Activated CD4-positive, alpha-beta T cell treated with anti-CD3 and anti-CD28 coated beads for 36 hours (primary cell): ENCODE measurements at regions not wholly inside any gene's neighbourhood (a gene's known extent, or its start where the extent isn't known, plus 50 kb on each side); places are given as distances from the start of the nearest gene placed in this dataset.

Experiments
- ATAC-seq: fragments of 200-7000 bp; cut with Tn5 transposase; one replicate; pipeline ENCODE4 v1.10.0; 2021; ENCODE audit warnings: mild to moderate bottlenecking, moderate library complexity
- CTCF ChIA-PET: fragments of 350-600 bp; sonication (Branson Sonifier 250); formaldehyde crosslinking; loops from one replicate; lab custom pipeline; 2021; ENCODE audit warnings: antibody characterized with exemption; lab: Charles Lee
- POLR2A ChIA-PET: fragments of 350-600 bp; sonication (Branson Sonifier 250); formaldehyde crosslinking; loops from one replicate; lab custom pipeline; 2021; ENCODE audit warnings: antibody characterized with exemption, inconsistent platforms; lab: Charles Lee
- DNase-seq: peaks from one replicate; pipeline ENCODE4 v3.0.0-alpha.2; 2020
- H3K27ac Mint-ChIP-seq: one replicate; pipeline ENCODE4 v1.8.0; 2021; ENCODE audit warnings: mixed read lengths
- H3K27me3 Mint-ChIP-seq: one replicate; pipeline ENCODE4 v1.8.0; 2021; ENCODE audit warnings: mixed read lengths
- H3K36me3 Mint-ChIP-seq: one replicate; pipeline ENCODE4 v1.8.0; 2021; ENCODE audit warnings: low read depth, mixed read lengths
- H3K4me1 Mint-ChIP-seq: one replicate; pipeline ENCODE4 v1.8.0; 2021; ENCODE audit warnings: mixed read lengths
- H3K4me3 Mint-ChIP-seq: one replicate; pipeline ENCODE4 v1.8.0; 2021; ENCODE audit warnings: mild to moderate bottlenecking, moderate library complexity, mixed read lengths
- H3K9me3 Mint-ChIP-seq: one replicate; pipeline ENCODE4 v1.8.0; 2021; ENCODE audit warnings: low read depth, mixed read lengths
- intact Hi-C, 2 experiments: fragments of 100-400 bp; cut with DNase I in 1 of 2; cut with micrococcal nuclease in 1 of 2; formaldehyde crosslinking; loops; one replicate each; pipeline versions ENCODE4 v1.14.2 to v1.15.1; 2022 to 2024; cut with DNase I, micrococcal nuclease

DNA sequence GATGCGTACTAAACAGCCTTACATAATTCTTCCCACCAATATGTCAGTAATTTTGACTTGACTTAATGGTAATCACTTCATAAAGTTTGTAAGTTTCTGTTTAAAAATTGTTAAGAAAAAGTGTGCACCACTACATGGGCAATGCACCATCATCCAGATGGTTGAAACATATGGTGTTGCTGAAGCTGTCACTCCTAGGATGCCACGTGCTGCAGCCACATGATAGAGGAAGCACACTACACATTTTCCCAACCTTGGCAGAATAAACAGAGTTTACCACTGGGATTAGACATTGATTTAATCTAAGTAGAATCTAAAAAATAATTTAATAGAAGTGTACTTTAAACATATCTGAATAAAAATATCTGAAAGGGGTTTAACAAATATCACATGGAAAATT lies 1209.9 kb downstream of the NSUN3 start:
- no peak for ATAC-seq
- intact Hi-C loops, result no loop called here
- no peaks in the 10 kb centered on the region for H3K4me1 Mint-ChIP-seq
- no peak overlapping the region for H3K4me3 Mint-ChIP-seq
- CTCF ChIA-PET, result no interaction called here
- H3K27ac Mint-ChIP-seq, result no peak overlapping the region
- no peaks in the 10 kb centered on the region for H3K27me3 Mint-ChIP-seq
- H3K9me3 Mint-ChIP-seq, result peaks cover 5% of the 10 kb centered on the region
- DNase-seq, result no peak
- no peaks in the 10 kb centered on the region for H3K36me3 Mint-ChIP-seq
- POLR2A ChIA-PET, result no interaction called here

DNA sequence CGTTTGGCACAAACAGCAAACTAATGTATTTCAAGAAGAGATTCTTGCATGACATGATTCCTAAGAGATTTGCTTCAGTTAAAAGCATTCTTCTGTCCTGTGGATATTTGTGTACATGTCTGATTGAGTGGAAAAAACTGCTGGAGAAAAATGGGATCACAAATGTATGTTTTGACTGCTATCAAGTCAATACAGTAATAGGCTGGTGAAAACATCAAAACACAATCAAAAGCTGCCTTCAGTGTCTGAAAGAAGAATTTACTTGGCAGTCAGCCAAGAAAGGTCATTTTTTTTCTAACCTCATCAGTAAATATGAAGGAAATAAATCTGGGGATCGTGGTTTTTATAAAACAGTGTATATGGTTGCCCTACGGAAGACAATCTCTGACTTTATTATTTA lies 1214.8 kb downstream of the NSUN3 start:
- no peak for DNase-seq
- Mint-ChIP-seq H3K27me3 (no peaks in the 10 kb centered on the region), H3K9me3 (no peaks in the 10 kb centered on the region), H3K36me3 (no peaks in the 10 kb centered on the region), H3K4me3 (no peak overlapping the region), H3K4me1 (no peaks in the 10 kb centered on the region), H3K27ac (no peak overlapping the region)
- POLR2A ChIA-PET, result no interaction called here
- ATAC-seq, result no peak
- CTCF ChIA-PET, result no interaction called here
- intact Hi-C loops, result no loop called here

DNA sequence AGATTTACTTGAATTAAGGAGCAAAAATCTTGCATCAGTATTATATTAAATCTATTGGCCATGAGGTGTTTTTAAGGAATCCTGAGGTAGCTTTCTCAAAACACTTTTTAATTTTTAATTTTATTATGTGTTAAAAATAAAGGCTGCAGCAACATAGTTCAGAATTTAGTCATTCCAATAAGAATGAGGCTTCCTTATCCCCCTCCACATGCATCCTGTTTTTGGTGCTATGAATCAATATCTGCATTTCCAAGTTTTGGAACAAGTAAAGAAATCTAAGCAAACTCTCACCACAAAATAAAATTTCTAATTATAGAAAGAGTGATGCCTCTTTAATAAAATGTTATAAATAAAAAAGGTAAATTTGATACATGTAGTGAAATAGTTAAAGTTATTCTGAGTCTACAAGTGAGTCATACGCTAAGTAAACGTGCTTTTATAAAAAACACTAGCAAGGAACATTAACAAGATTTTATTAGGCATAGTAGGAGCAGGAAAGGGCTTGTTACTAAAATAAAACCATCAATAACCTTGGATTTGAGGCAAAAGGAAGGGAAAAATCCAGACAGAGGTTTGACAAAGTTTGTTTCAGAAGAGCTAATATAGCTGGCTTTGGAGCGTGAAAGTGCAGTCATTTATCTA lies 1218.0 kb downstream of the NSUN3 start:
- H3K27me3 Mint-ChIP-seq, result no peaks in the 10 kb centered on the region
- H3K4me3 Mint-ChIP-seq, result no peak overlapping the region
- intact Hi-C loops, result no loop called here
- no peaks in the 10 kb centered on the region for H3K9me3 Mint-ChIP-seq
- no peaks in the 10 kb centered on the region for H3K36me3 Mint-ChIP-seq
- ChIA-PET CTCF (no interaction called here), POLR2A (no interaction called here)
- H3K4me1 Mint-ChIP-seq, result no peaks in the 10 kb centered on the region
- no peak overlapping the region for H3K27ac Mint-ChIP-seq
- ATAC-seq (no peak), DNase-seq (no peak)

DNA sequence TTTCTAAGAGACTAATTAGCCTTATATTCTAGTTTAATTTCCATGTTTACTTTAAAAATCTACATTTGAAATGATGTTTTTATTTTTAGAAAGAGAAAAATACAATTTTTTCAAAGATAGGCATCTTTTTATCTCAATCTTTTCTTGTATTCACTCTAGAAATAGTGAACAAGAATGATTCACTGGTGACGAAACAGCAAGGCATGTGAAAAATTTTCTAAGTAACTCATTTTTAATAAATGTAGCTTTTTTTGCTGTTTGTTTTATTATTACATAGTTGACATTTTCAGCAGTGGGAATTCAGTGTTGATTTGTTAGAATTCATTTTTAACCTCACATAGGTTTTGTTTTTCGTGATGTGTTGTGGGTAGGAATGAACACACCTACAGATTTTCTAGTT lies 1226.4 kb downstream of the NSUN3 start:
- Mint-ChIP-seq H3K9me3 (peaks cover 10% of the 10 kb centered on the region), H3K4me1 (no peaks in the 10 kb centered on the region), H3K36me3 (no peaks in the 10 kb centered on the region), H3K27me3 (no peaks in the 10 kb centered on the region), H3K27ac (no peak overlapping the region), H3K4me3 (no peak overlapping the region)
- intact Hi-C loops, result no loop called here
- ChIA-PET POLR2A (no interaction called here), CTCF (interaction anchor here (0.6 kb wide), 1 partner anchor 198 kb away, joined by 3 read pairs; no protein-coding TSS in a partner anchor)
- DNase-seq (no peak), ATAC-seq (no peak)

DNA sequence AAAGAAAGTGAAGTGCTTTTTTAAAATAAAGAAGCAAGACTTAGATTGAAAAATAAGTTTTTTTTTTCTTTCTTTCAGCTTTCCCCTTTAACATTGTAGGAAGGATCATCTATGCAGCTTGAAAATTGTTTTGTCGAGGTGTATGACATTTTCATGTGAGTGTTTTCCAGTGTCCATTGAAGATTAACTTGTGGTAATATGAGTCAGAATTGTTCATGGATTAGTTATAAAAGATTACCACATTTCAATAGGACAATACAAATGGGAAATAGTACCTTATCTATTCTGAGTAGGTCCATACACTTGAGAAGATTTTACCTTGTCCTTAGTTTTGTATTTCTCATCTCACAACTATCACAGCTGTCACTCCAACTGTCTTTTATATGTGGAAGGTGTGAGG lies 1234.7 kb downstream of the NSUN3 start:
- no peaks in the 10 kb centered on the region for H3K36me3 Mint-ChIP-seq
- H3K4me1 Mint-ChIP-seq, result no peaks in the 10 kb centered on the region
- H3K27me3 Mint-ChIP-seq, result no peaks in the 10 kb centered on the region
- DNase-seq (no peak), ATAC-seq (no peak)
- ChIA-PET CTCF (no interaction called here), POLR2A (no interaction called here)
- no peak overlapping the region for H3K4me3 Mint-ChIP-seq
- H3K9me3 Mint-ChIP-seq, result peaks cover 7% of the 10 kb centered on the region
- no peak overlapping the region for H3K27ac Mint-ChIP-seq
- intact Hi-C loops, result no loop called here

DNA sequence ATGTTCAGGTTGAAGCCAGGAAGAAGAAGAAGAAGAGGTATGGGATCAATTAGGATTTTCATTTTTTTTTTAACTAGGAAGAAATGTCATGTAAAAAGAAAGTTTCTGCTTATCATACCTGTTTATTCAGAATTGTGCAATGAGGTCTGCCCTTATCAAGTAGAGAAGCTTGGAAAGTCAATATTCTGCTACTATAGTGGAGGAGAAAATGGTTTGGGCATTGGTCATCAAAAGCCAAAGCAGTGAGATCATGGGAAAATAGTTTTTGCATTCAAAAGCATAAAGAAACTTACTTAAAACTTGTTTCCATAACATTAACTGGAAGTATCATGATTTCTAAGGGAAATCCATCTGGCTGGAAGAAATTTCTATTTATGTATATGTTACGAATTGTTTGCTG lies 1239.2 kb downstream of the NSUN3 start:
- no peaks in the 10 kb centered on the region for H3K4me1 Mint-ChIP-seq
- ATAC-seq (no peak), DNase-seq (no peak)
- POLR2A ChIA-PET, result no interaction called here
- H3K4me3 Mint-ChIP-seq, result no peak overlapping the region
- CTCF ChIA-PET, result no interaction called here
- intact Hi-C loops, result no loop called here
- no peak overlapping the region for H3K27ac Mint-ChIP-seq
- H3K36me3 Mint-ChIP-seq, result no peaks in the 10 kb centered on the region
- H3K9me3 Mint-ChIP-seq, result peaks cover 1% of the 10 kb centered on the region
- H3K27me3 Mint-ChIP-seq, result no peaks in the 10 kb centered on the region

DNA sequence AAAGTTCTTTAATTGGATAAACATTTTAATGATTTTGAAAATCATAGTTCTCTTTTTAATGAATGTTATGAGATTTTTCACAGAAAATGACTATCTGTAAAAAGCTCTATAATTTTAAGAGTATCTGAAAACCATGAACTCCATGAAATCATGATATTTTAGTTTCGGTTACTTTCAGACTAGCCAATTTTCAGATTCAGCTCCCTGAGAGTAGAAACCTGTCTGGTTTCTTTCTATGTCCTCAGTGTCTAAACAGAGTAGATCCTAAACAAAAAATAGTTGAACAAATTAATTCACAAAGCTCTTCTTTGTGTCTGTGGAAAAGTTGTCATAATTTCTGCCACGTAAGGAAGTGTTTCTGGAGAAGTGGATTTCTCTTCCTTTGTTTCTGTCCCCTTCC lies 1247.7 kb downstream of the NSUN3 start:
- Mint-ChIP-seq H3K4me3 (no peak overlapping the region), H3K27ac (no peak overlapping the region), H3K36me3 (no peaks in the 10 kb centered on the region), H3K4me1 (no peaks in the 10 kb centered on the region), H3K9me3 (peaks cover 13% of the 10 kb centered on the region), H3K27me3 (no peaks in the 10 kb centered on the region)
- CTCF ChIA-PET, result no interaction called here
- no peak for ATAC-seq
- intact Hi-C loops, result no loop called here
- POLR2A ChIA-PET, result no interaction called here
- no peak for DNase-seq

DNA sequence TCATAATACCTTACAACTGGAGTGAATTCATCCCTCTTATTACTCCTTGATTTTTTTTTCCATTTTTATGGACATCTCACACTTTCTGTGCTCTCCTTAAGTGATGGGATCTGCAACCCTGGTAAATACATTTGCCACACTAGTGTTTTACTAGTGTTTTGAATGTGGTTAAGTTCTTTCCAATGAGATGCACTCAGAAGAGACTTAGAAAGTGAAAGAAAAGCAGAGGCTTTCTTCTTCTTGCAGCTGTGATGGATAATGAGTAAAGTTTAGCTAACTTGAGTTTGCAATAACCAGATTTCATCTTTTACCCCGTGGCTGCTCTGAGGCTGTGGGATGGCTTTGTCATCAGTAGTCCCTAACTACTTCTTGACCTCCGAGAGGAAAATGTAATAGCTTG lies 1248.4 kb downstream of the NSUN3 start:
- Mint-ChIP-seq H3K4me1 (no peaks in the 10 kb centered on the region), H3K27me3 (no peaks in the 10 kb centered on the region), H3K9me3 (peaks cover 13% of the 10 kb centered on the region), H3K4me3 (no peak overlapping the region), H3K27ac (no peak overlapping the region), H3K36me3 (no peaks in the 10 kb centered on the region)
- DNase-seq (no peak), ATAC-seq (no peak)
- ChIA-PET CTCF (no interaction called here), POLR2A (no interaction called here)
- intact Hi-C loops, result no loop called here

DNA sequence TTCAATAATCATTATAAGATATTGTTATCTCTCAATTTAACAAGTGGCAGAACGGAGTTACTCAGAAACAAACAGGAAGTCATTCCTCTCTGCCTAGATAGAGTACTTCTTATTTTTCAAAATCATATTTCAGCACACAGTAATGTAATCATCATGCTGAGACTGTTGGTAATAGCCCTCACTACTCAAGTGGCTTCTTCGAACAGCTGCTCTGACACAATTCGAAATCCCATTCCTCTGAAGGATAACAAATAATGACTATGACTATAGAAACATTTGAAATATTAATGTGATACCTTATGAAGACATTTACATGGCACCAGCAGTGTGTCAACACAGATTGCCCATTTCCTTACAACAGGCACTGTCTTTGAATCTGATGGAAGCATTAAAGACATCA lies 1249.8 kb downstream of the NSUN3 start:
- H3K4me3 Mint-ChIP-seq, result no peak overlapping the region
- no peak for ATAC-seq
- H3K27me3 Mint-ChIP-seq, result no peaks in the 10 kb centered on the region
- ChIA-PET POLR2A (no interaction called here), CTCF (no interaction called here)
- intact Hi-C loops, result no loop called here
- DNase-seq, result no peak
- peaks cover 13% of the 10 kb centered on the region for H3K9me3 Mint-ChIP-seq
- no peak overlapping the region for H3K27ac Mint-ChIP-seq
- H3K4me1 Mint-ChIP-seq, result no peaks in the 10 kb centered on the region
- no peaks in the 10 kb centered on the region for H3K36me3 Mint-ChIP-seq

DNA sequence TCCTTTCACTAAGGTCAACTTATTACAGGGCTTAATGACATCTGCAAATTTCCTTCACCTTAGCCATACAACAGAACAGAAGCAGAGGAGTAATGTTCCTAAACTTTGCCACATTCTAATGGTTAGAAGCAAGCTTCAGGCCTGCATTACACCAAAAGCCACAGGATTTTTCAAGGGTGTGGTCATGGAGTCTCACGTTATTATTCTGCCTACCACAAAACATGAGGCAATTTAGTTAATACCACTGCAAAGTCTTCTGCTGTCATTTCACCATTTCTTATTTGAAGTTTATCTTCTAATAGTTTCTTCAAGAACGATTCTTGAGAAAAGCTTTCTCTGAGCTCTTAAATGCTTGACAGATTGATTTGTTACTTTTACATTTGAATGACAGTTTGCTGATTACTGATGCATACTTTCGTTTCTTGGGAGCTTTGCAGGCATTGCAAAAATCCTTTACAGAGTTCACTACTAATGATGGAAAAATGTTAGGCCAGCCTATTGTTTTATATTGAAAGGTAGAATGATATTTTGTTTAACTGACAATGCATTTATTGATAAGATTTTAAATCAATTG lies 1257.1 kb downstream of the NSUN3 start:
- peaks cover 3% of the 10 kb centered on the region for H3K9me3 Mint-ChIP-seq
- no peaks in the 10 kb centered on the region for H3K36me3 Mint-ChIP-seq
- intact Hi-C loops, result no loop called here
- no peak overlapping the region for H3K27ac Mint-ChIP-seq
- CTCF ChIA-PET, result no interaction called here
- H3K4me1 Mint-ChIP-seq, result no peaks in the 10 kb centered on the region
- POLR2A ChIA-PET, result no interaction called here
- DNase-seq (no peak), ATAC-seq (no peak)
- H3K4me3 Mint-ChIP-seq, result no peak overlapping the region
- H3K27me3 Mint-ChIP-seq, result no peaks in the 10 kb centered on the region

DNA sequence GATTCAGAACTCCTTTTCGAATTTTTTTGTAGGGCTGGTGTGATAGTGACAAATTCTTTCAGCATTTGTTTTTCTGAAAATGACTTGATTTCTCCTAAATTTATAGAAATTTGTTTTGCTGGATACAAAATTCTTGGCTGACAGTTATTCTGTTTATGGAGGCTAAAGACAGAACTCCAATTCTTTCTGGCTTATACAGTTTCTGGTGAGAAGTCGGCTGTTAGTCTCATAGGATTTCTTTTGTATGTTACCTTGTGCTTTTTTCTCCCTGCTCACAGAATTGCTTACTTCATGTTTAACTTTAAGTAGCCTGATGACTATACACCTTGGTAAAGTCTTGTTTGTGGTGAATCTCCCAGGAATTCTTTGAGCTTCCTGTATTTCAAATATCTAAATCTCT lies 1264.6 kb downstream of the NSUN3 start:
- no peak for DNase-seq
- ATAC-seq, result no peak
- Mint-ChIP-seq H3K36me3 (no peaks in the 10 kb centered on the region), H3K4me1 (no peaks in the 10 kb centered on the region), H3K9me3 (peaks cover 10% of the 10 kb centered on the region), H3K4me3 (no peak overlapping the region), H3K27ac (no peak overlapping the region), H3K27me3 (no peaks in the 10 kb centered on the region)
- ChIA-PET CTCF (no interaction called here), POLR2A (no interaction called here)
- intact Hi-C loops, result no loop called here

DNA sequence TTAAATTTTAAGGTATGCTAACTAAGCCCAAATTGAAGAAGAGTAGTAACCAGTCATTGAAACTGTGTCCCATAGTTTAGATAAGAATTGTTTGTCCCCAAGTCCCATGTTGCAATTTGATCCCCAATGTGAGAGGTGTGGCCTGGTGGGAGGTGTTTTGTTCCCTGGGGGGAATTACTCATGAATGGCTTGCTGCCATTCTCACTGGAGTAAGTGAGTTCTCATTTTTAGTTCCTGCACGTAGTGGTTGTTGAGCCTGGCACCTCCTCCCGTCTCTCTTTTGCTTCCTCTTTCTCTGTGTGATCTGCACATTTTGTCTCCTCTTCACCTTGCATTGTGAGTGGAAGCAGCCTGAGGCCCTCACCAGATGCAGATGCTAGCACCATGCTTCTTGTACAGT lies 1271.0 kb downstream of the NSUN3 start:
- CTCF ChIA-PET, result no interaction called here

More for the DNA sequence above, 1271.0 kb downstream of the NSUN3 start:
- Mint-ChIP-seq H3K27me3 (no peaks in the 10 kb centered on the region), H3K4me1 (no peaks in the 10 kb centered on the region), H3K4me3 (no peak overlapping the region), H3K9me3 (peaks cover 7% of the 10 kb centered on the region), H3K27ac (no peak overlapping the region), H3K36me3 (no peaks in the 10 kb centered on the region)
- intact Hi-C loops, result no loop called here
- ATAC-seq, result no peak
- DNase-seq, result no peak
- POLR2A ChIA-PET, result no interaction called here
